B cell (primary cell): ENCODE measurements at regions not wholly inside any gene's neighbourhood (a gene's known extent, or its start where the extent isn't known, plus 50 kb on each side); places are given as distances from the start of the nearest gene placed in this dataset.

Experiments
- EZH2 ChIP-seq: IDR thresholded peaks from 2 replicates; pipeline ENCODE4 v1.6.1; 2012; ENCODE audit warnings: borderline replicate concordance, low read depth, mild to moderate bottlenecking, moderate library complexity, low read length; ENCODE audit not compliant: insufficient read depth, poor library complexity, severe bottlenecking
- TF ChIP-seq, protein P1 (sequence below): fragments of 200-600 bp; IDR thresholded peaks from one replicate; pipeline ENCODE4 v1.8.0; 2022; ENCODE audit warnings: antibody characterized with exemption, mild to moderate bottlenecking

DNA sequence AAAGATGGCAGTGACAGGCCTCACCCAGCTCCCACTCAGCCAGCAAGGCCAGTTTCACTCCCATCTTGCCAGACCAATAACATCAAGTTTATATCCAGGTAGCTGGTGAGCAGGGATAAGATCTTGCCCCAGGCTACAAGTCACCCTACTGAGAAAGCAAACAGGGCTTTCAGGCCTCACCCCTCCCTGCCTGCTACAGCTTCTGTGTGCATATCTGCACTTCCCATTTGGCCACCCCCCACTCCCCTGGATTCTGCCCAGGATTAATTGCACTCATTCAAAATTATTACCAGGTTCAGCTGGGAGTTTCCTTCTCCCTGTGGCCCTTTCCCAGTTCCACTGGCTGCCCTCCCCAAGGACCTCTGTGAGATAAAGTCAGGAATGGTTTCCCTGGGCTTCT is 352.1 kb downstream of the TBX15 start:
- TF ChIP-seq, protein P1, sequence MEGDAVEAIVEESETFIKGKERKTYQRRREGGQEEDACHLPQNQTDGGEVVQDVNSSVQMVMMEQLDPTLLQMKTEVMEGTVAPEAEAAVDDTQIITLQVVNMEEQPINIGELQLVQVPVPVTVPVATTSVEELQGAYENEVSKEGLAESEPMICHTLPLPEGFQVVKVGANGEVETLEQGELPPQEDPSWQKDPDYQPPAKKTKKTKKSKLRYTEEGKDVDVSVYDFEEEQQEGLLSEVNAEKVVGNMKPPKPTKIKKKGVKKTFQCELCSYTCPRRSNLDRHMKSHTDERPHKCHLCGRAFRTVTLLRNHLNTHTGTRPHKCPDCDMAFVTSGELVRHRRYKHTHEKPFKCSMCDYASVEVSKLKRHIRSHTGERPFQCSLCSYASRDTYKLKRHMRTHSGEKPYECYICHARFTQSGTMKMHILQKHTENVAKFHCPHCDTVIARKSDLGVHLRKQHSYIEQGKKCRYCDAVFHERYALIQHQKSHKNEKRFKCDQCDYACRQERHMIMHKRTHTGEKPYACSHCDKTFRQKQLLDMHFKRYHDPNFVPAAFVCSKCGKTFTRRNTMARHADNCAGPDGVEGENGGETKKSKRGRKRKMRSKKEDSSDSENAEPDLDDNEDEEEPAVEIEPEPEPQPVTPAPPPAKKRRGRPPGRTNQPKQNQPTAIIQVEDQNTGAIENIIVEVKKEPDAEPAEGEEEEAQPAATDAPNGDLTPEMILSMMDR = no peak
- TF ChIP-seq EZH2 = no peak
